ENCODE measurements at regions not wholly inside any gene's neighbourhood (a gene's known extent, or its start where the extent isn't known, plus 50 kb on each side); places are given as distances from the start of the nearest gene placed in this dataset.

DNA sequence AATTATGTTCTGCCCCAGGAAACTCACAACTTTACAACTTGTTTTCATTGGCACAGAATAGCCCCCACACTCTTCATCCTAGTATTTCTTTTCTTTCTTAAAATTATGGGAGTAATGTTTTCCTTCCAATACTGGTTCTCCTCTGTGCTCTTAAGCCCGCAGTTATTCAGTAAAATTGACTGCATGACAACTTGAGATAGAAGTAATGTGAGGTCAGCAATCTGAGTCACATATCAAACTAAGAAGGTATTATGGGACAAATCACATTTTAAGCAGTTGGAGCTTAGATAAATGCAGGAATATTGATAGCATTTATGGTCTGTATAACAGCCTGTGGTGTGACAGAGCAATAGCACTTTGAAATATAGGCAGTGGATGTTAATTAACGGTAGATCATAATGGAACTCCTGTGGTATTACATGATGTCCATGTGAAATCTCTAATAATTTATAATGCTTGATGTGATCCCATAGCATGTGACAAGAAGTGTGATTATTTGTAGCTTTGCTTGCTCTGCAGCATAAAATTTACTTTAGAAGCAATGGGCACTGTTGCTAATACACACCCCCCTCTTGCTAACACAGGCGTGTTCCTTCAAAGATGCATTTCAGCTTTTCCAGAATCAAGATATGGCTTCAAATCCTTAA, 351.4 kb upstream of the CDH20 start:
- no peak for TF ChIP-seq POLR2A (IDR thresholded peaks at IDR 0.05; ENCODE audit: low read length)
- TF ChIP-seq GATA1 (IDR thresholded peaks at IDR 0.05; ENCODE audit: low read depth, low read length) = no peak
